ENCODE measurements at regions not wholly inside any gene's neighbourhood (a gene's known extent, or its start where the extent isn't known, plus 50 kb on each side); places are given as distances from the start of the nearest gene placed in this dataset.

DNA sequence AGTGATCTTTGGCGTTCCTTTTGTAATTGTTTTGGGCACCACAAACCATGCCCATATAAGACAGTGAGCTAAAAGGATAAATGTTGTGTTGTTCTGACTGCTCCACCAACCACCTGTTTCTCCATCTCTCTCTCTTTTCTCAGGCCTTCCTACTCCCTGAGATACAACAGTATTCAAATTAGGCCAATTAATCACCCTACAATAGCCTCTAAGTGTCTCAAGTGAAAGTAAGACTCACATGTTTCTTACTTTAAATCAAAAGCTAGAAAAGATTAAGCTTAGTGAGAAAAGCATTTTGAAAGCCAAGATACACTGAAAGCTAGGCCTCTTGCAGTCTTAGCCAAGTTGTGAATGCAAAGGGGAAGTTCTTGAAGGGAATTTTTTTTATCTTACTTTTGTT, 268.8 kb upstream of the NREP start:
- no peak for DNase-seq (ENCODE audit: low spot score)

DNA sequence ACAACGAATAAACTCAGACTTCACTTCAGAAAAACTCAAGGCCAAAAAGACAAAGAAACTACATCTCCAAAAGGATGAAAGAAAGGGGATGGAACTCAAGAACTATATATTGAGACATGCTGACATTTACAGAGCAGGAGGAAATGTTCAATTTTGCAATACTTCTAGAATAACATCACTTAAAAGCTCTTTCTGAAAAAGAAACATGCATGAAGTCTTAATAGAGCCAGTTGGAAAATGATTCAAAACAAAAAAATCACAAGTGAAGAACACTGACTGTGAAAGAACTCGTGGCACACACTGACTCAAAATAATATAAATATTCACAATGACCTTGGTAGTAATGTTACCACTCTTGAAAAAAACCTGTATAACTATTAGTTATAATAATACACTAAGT, 267.8 kb upstream of the NREP start:
- DNase-seq (ENCODE audit: low spot score), result no peak

DNA sequence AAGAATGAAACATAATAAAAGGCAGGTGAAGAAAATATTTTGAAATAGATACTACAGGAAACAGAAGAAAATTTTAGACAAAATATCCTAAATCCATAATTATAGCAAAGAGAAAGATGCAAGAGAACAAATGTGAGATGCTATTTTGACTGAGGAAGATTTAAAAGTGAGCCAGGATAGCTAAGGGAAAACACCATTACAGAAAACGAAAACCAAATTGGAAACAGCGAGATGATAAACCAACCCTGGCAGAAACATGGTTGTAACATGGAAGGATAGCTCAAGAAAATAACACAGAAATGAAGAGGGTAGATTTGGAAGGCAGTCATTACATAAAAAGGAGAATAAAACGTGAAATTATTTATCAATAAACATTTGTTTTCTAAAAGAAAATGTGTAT, 267.2 kb upstream of the NREP start:
- DNase-seq (ENCODE audit: low spot score), result no peak

DNA sequence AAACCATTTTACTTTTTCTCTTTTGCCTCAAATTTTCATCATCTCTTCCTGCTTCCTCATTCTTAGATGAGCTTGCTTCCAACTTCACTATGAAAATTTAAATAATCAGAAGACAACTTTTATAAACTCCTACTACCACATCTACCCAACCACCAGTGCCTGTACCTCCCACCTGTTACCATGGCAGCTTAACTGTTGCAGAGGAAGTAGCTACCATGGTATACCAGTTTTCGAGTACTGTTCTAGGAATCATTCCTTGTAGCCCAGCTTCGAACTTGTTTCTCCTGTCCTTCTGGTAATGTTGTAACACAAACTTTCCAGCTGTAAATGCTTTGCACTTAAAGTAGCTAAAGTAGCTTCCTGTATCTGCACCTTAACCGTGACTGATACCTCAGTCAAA, 266.8 kb upstream of the NREP start:
- DNase-seq (ENCODE audit: low spot score), result no peak

DNA sequence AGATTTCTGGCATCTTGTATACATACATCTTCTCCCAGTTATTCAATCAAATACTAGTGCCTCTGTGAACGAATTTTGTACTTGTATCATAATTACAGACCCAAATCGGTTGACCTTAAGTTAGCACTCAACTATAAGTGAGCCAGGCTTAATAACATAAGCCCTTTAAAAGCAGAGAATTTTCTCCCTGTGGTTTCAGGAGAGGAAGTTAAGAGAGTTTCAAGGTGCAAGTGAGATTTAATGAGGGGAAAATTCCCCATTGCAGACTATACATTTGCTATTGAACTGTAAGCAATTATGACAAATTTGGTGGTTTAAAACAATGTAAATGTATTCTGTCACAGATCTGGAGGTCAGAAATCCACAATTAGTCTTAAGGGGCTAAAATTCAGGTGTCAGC, 261.9 kb upstream of the NREP start:
- DNase-seq (ENCODE audit: low spot score), result no peak

DNA sequence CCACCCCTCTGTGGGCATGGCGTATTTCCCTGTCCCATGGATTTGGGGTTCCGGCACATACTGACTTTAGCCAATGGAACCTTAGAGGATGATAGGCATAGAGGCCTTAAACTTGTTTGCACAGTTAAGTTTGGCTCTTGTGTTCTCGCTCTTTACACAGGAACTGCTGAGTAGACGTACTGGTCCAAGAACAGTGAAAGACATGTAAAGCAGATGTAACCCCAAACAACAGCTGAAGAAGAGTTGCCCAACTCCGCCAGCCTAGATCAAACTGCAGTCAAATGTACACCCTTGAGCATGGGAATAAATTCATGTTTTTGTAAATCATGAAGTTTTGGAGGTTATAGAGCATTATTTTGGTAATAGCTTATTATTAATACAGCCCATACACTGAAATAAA, 260.0 kb upstream of the NREP start:
- no peak for DNase-seq (ENCODE audit: low spot score)

DNA sequence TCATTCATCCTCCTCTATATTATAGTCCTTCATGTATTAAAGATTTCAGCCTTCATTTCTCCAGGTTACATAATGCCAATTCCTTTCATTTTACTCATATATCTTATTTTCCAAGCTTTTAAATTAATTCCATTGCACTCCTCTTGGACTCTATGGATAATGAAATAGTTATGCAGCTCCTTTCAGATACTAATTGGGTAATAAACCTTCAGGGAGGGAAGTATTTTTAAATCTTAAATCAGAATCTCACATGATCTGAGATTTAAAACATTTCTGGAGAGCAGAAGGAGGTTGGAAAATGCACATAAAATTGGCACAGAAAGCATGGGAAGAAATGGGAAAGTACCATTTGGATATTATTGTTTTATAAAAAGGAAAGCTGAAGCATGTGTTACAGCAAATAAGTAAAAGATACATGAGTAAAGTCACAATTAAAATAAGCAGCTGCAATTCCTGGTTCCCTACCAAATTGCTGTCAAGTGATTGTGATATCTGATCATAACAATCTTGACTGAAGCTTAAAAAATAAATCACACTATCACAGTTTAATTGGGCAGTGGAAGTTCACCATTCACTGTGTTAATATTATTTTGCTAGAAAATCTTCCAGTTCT, 257.9 kb upstream of the NREP start:
- no peak for DNase-seq (ENCODE audit: low spot score)

DNA sequence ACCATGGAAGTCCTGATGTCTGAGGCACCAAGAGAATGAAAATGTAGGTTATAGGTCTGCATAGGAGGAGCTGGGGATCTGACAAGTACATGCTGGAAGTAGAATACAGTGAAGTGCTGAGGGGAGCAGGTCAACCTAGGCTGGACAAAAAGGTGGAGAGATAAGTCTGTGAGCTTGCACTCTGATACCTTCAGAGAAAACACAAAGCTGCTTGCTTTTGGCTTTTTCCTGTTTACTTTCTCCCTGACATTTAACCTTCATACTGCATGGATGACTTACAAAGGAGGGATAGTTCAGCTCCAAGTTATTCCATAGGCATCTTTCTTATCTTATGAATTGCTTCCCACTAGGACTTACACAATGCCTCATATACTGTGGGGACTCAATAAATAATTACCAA, 256.7 kb upstream of the NREP start:
- no peak for DNase-seq (ENCODE audit: low spot score)

DNA sequence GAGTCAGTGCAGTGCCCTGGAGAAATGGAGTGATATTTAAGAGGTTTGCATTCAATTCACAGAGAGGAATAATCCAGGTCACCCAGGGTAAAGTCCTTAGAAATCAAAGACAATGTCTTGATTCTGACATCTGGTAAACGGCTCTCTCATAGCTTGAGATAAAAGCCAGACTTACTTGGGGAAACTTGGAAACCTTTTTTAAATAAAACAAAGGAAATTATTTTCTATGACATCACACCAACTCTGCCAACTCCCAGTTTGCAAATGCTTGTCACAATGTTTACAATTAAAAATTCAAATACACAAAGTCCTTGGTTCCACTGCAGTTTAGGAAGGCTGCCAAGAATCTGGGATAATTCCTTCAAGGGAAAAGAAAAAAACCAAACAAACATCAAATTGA, 255.1 kb upstream of the NREP start:
- DNase-seq (ENCODE audit: low spot score), result no peak

DNA sequence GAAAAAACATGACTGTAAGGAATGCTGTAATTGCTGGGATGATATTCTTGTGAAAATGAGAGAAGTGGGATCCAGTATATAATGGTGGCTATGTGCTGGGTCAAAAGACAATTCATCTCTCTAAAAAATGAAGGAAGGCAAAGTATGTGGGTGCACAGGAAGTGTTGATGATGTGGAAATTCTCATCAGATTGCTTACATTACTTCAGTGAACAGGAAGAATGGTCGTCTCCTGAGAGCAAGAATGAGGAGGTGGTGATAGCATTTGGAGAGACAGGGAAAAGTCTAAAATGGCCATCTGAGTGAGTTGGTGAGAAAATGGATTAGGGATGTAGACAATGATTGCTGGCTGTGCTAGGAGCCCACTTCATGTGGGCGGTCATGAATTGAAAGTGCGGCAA, 253.5 kb upstream of the NREP start:
- no peak for DNase-seq (ENCODE audit: low spot score)

DNA sequence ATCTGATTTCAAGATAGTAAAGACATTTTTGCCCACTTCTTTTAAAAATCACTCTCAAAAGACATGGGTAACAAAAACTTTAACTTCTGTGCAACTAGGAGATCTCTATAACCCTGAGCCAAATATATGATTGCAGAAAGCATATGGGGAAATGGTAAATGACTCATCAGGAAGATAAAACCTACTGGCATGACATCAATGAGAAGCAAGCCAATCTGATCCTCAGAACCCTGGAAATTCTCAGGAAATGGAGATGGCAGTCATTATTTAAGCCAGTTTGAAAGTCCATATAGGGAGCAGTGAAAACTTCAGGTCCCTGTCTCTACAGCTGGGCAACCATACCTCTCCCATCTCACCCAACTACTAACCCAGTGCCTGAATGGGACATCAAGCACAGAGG, 249.7 kb upstream of the NREP start:
- no peak for DNase-seq (ENCODE audit: low spot score)

DNA sequence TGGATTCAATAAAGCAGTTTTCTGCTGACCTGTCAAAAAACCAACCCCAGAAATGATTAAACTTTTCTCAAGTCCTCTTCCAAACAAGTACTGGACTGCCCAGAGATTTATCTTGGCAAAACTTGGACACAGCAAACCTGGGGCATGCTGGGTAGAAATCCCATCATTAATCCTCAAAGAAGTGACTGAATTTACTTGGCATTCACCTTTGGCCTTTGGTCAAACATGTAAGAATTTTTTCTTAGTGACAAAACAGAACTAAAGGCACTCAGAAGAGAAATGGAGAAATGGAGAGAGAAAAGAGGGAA, 248.6 kb upstream of the NREP start:
- DNase-seq (ENCODE audit: low spot score), result no peak

DNA sequence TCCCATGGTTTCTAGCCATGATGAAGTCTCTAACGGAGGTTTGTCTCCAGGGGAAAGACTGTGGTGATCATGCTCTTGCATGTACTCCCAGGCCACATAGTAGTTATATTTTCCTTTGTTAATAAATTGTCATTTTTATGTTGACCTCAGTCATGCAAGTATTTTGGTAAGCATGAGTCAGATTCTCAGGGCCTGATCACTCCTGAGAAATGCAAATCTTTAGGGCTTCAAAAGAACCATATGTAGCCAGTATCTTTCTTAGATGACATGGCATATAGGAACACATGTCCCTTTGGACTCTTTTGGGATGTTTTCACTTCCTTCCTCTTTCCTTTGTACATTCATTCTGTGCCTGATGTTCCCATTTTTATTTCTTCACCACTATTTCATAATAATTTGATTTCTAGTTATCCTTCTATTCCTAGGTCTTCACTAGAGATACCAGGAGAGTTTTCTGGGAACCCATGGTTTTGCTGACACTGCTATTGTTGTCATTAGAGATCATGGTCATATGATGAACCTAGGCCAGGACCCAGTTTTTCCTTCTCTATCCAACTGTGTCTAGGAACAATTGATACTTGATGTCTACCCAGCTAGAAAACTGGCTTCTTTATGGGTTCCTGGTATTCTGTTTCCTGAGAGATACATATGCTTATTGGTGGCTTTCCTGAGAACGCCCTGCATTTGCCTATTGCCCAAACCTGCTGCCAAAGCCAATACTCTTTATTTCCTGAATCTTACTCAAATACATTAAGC, 248.1 kb upstream of the NREP start:
- no peak for DNase-seq (ENCODE audit: low spot score)

DNA sequence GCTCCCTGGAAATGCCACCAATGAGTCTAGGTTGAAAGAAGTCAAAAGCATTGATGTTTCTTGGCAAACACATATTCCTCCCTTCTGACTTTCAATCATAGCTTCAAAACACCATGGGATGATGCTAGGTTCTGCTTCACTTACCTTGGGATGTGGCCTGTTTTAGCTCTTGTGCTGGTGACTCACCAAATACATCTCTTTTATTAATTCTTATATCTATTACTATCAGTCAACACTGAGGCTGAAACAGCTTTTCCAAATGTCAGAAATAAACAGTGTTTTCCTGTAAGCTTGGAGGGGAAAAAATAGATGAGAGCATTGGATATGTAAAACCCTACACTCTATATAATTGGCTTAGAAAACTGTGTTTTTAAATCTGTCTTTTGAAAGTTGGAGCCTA, 245.4 kb upstream of the NREP start:
- DNase-seq (ENCODE audit: low spot score), result no peak

DNA sequence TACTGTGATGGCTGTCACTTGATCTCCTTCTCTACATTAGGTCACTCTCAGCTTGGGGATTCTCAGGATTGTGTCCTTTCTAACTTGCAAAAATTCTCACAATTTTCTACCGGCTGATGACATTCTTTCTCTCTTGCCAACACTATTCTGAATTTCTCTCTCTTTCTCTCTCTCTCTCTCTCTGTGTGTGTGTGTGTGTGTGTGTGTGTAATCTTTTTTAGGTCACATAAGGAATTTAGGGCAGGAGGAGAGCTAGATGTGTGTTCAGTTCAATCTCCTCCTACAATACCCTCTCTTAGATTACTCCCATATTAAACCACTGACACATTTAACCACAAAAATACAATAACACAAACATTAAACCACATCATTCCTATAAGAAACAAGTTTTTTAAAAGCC, 242.3 kb upstream of the NREP start:
- DNase-seq (ENCODE audit: low spot score), result no peak

DNA sequence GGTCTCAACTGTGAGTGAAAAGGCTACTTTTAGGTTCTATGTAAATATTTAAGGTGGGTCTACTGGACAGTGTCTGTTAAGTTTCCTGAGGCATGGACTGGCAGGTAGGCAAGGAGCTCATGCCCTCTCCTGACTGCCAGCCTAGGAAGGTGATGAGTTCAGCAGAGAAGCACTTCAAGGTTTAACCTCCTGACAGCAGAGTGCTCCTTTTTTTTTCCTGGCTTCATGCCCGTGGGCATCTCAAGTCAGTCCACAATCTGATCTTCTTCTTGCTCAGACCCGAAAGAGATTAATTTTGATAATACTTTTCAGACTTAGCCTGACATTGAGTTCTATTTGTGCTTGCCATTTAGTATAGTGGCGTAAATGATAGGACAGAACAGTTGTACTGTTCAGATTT, 241.9 kb upstream of the NREP start:
- DNase-seq (ENCODE audit: low spot score), result no peak

DNA sequence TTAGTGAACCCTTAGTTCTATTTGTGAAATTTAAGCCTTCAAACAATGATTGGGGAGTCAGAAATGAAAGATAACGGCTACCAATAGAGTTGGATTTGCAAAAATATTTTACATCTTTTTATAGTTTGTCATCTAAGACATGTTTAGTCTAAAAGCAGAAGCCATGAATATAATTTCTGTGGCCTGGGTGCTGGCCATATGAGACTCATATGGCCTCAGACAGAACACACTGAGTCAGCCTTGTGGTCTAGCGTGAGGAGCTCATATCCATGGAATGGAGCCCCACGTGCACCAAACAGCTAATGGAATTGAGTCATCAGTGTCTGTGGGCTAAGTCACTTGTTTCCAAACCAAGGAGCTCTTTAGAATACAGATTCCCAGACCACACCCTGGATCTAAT, 240.7 kb upstream of the NREP start:
- no peak for DNase-seq (ENCODE audit: low spot score)

DNA sequence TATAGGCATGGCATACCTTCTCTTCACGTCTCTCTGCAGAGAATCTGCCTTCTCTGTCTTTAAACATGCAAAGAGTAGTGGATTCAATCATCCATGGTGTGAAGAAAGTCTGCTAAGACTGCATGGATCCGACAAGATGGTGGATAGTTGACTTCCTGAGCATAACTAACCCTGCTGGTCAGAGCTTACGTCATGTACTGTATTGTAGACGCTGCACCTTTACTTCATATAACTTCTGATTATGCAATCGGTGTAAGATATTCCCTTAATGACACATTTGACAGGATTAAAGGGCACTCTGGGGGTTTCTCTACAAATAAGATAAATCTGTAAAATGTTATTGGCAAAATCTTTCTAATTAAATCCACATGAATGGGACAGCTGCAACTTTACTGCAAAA, 240.3 kb upstream of the NREP start:
- no peak for DNase-seq (ENCODE audit: low spot score)

DNA sequence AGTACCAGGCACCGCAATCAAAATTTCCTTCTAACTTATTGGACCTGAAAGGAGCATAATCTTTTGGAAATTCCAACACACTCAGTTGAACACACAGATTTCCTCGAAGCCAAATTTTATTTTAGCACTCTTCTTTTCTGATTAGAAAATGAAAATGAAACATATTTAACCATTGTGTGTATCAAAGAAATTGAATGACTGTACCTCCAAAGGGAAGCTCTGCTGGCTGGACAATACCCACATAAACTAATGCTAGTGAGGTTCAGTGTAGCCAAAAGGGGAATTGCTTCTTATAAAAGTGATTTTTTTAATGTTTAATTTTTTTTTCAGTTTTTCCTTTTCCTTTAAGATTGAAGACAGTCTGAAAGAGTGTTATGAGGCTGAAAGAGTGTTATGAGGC, 239.6 kb upstream of the NREP start:
- no peak for DNase-seq (ENCODE audit: low spot score)

DNA sequence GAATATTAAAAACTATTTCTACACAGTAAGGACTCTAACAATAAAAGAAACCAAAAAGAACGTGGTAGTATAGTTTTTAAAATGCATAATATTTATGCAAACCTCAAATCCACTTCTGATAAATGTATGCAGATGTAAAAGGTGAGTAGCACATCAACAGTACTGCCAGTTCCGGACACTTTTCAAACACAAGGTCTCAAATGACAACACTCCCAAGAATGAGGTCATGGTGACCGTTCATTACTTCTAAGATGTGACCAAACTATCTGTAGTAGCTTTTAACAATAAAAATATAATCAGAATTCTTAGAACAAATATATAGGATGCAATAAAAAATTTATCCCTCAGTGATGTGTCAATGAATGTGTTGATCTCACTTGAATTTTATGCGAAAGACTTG, 238.7 kb upstream of the NREP start:
- DNase-seq (ENCODE audit: low spot score), result no peak

DNA sequence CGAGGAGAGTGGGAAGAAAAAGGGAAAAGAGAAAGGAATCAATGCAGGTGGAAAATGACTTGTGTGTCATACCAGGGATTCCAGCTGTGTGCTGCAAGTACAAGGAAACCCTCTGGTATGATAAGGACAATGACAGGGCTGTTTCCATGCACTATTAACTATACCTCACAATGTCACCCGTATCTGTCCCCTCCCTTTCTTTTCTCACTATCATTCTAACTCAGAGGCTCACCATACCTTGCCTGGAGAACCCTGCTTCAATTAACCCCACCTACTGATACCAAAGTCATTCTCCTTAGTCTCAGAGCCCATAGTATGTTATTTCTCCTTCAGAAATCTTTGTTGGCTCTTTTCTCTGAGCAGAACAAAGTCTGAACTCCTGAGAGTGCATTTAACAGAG, 236.2 kb upstream of the NREP start:
- DNase-seq (ENCODE audit: low spot score), result no peak

DNA sequence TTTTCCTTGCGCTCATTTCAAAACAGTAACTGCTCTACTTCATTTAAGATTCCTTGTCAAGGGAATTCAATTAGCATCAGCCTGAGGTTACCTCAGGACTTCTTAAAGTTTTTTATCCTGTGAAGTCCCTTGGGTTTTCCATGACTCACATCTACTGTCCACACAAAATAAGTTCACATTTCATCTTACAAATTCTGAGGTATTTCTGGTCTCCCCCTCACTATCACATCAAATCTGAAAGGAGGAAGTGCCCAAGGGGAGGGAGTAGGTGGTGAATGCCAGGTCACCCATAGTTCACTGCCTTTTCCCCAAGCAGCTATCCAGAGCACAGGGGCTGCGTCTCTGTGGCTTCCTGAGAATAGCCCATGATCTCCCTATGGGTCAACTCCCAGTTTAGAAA, 227.1 kb upstream of the NREP start:
- DNase-seq (ENCODE audit: low spot score), result no peak

DNA sequence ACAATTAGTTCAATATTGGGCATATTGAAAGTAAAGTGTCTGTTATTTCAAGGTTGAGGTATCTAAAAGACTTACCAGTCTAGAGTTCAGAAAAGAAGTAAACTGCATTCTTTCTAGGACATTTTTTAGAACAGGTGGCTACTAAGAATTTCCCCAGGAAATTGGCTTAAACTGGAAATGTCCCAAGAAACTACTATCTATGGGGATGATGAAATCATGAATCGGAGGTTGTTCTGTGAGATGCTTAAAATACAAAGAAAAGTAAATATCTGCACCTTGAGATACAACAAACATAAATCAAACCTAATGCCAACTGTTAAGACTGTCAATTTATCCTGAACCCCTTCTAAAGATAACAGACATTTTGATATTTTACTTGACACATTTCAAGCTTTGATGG, 226.5 kb upstream of the NREP start:
- no peak for DNase-seq (ENCODE audit: low spot score)

DNA sequence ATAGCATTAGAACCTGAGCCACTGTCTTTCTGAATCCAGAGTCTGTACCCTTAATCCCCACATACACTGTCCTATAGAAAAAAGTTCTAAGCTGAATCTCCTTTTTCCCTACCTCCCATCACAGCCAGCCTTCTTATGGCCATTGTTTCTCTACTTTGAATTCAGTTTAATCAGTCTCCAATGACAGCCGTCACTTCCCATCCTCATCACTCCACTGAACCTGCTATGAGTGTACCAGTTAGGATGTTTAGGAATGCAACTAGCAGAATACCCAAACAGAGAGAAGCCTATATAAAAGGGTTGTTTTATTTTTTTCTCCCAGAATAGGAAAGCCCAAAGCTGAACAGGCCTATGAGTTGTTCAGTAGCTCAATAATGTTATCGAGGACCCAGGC, 220.4 kb upstream of the NREP start:
- no peak for DNase-seq (ENCODE audit: low spot score)

Measured in activated CD4-positive, alpha-beta T cell treated with anti-CD3 and anti-CD28 coated beads, Interleukin-2, Interleukin-4, amounts not matched to agents 100 ng/mL and 50 ng/mL, durations not matched to agents 16 hours and 8 hours (primary cell).